Gastroesophageal sphincter (tissue), 4 donors: ENCODE measurements at regions not wholly inside any gene's neighbourhood (a gene's known extent, or its start where the extent isn't known, plus 50 kb on each side); places are given as distances from the start of the nearest gene placed in this dataset.

ENCODE experiments used
- ATAC-seq: fragments of 150-250 bp; one replicate; pipeline ENCODE4 v1.9.1; 2016; ENCODE audit warnings: mild to moderate bottlenecking, moderate library complexity
- H3K27ac ChIP-seq, 4 donors: fragments of 200-600 bp; sonication (generic) in 3 of 4; 1 replicate in 3 of 4; 2 replicates in 1 of 4; pipeline ENCODE4 v1.5.1; 2016 to 2019
- H3K27me3 ChIP-seq: fragments of 200-600 bp; sonication (generic); one replicate; pipeline ENCODE4 v1.5.1; 2019
- H3K36me3 ChIP-seq, 2 donors: fragments of 200-600 bp; sonication (generic); one replicate each; pipeline ENCODE4 v1.5.1; 2019; ENCODE audit warnings: control low read depth in 1 of 2
- H3K4me1 ChIP-seq, 3 donors: fragments of 200-600 bp; sonication (generic); 1 replicate in 2 of 3; 2 replicates in 1 of 3; pipeline ENCODE4 v1.5.1; 2016 to 2019; ENCODE audit warnings: control low read depth in 2 of 3
- H3K4me3 ChIP-seq, 2 donors: fragments of 200-600 bp; sonication (generic); one replicate each; pipeline ENCODE4 v1.5.1; 2019; ENCODE audit warnings: mild to moderate bottlenecking in 1 of 2, moderate library complexity in 1 of 2
- H3K9me3 ChIP-seq, 3 donors: fragments of 200-600 bp; sonication (generic); one replicate each; pipeline ENCODE4 v1.5.1; 2017 to 2019; ENCODE audit warnings: control low read depth in 2 of 3
- CTCF ChIP-seq, 4 experiments: fragments of 200-600 bp in 2 of 4; fragments of 450-650 bp in 2 of 4; sonication (generic) in 1 of 4; IDR thresholded peaks; one replicate each; pipeline ENCODE4 v1.5.1; 2017 to 2019; ENCODE audit warnings: antibody characterized with exemption in 4 of 4, mild to moderate bottlenecking in 2 of 4, moderate library complexity in 2 of 4
- EP300 ChIP-seq: sonication (generic); formaldehyde crosslinking; IDR thresholded peaks from one replicate; pipeline ENCODE4 v1.6.1; 2017; ENCODE audit warnings: antibody characterized with exemption, mild to moderate bottlenecking
- POLR2A ChIP-seq, 2 donors: fragments of 450-650 bp; IDR thresholded peaks; one replicate each; pipeline ENCODE4 v1.6.1; 2017; ENCODE audit warnings: antibody characterized with exemption in 2 of 2, mild to moderate bottlenecking in 2 of 2, moderate library complexity in 1 of 2
- POLR2AphosphoS5 ChIP-seq: sonication (generic); formaldehyde crosslinking; IDR thresholded peaks from one replicate; pipeline ENCODE4 v1.6.1; 2017; ENCODE audit warnings: antibody characterized with exemption
- WGBS, 2 donors: methylation state at CpG; one replicate each; pipeline ENCODE4 v1.1.5; 2018; ENCODE audit warnings: low coverage in 1 of 2; 5-methylcytosine and 5-hydroxymethylcytosine counted together

GRCh38 chr6:104617591-104617990 is 242.1 kb downstream of the HACE1 start:
- TF ChIP-seq POLR2AphosphoS5 (no peak), CTCF (IDR thresholded peaks at IDR 0.05) (no peak), POLR2A (IDR thresholded peaks at IDR 0.05) (no peak), EP300 (no peak)
- Histone ChIP-seq H3K9me3 (no peaks in the 10 kb centered on the region), H3K36me3 (no peaks in the 10 kb centered on the region), H3K4me1 (peaks cover 0 to 13% (median 0%) of the 10 kb centered on the region in 3 donors), H3K4me3 (no peak overlapping the region), H3K27ac (no peak overlapping the region), H3K27me3 (no peaks in the 10 kb centered on the region)
- ATAC-seq, result no peak
- 20 to 23% methylated on average over 4 of the region's 4 CpGs for WGBS, 2 donors

- no peak for ATAC-seq
- Histone ChIP-seq H3K4me3 (no peak overlapping the region), H3K27me3 (no peaks in the 10 kb centered on the region), H3K9me3 (no peaks in the 10 kb centered on the region), H3K4me1 (peaks cover 0 to 13% (median 0%) of the 10 kb centered on the region in 3 donors), H3K27ac (no peak overlapping the region), H3K36me3 (no peaks in the 10 kb centered on the region)
- TF ChIP-seq CTCF (IDR thresholded peaks at IDR 0.05), result no peak
- no peak for TF ChIP-seq POLR2A (IDR thresholded peaks at IDR 0.05)
- TF ChIP-seq EP300, result no peak
- no peak for TF ChIP-seq POLR2AphosphoS5
- WGBS, 2 donors, result no CpG with 5 or more reads among the region's 1 CpG
Measured at GRCh38 chr6:104614394-104614793, 245.3 kb downstream of the HACE1 start.

- no peak overlapping the region for H3K4me3 ChIP-seq
- TF ChIP-seq EP300 (no peak), POLR2A (IDR thresholded peaks at IDR 0.05) (no peak), POLR2AphosphoS5 (no peak), CTCF (IDR thresholded peaks at IDR 0.05) (no peak)
- H3K9me3 ChIP-seq, result no peaks in the 10 kb centered on the region
- H3K27me3 ChIP-seq, result no peaks in the 10 kb centered on the region
- peaks cover 0 to 13% (median 0%) of the 10 kb centered on the region in 3 donors for H3K4me1 ChIP-seq
- no peak for ATAC-seq
- H3K27ac ChIP-seq, result no peak overlapping the region
- WGBS, 2 donors, result 38 to 47% methylated on average over 4 of the region's 4 CpGs
- H3K36me3 ChIP-seq, result no peaks in the 10 kb centered on the region
Measured at GRCh38 chr6:104613416-104614001, 246.2 kb downstream of the HACE1 start.

GRCh38 chr6:104612541-104612940 is 247.2 kb downstream of the HACE1 start:
- H3K36me3 ChIP-seq, result no peaks in the 10 kb centered on the region
- H3K9me3 ChIP-seq, result no peaks in the 10 kb centered on the region
- peaks cover 0 to 13% (median 0%) of the 10 kb centered on the region in 3 donors for H3K4me1 ChIP-seq
- TF ChIP-seq POLR2A (IDR thresholded peaks at IDR 0.05) (no peak), CTCF (IDR thresholded peaks at IDR 0.05) (no peak), POLR2AphosphoS5 (no peak), EP300 (no peak)
- no peak for ATAC-seq
- 91 to 100% methylated on average over 1 of the region's 1 CpG for WGBS, 2 donors
- H3K4me3 ChIP-seq, result no peak overlapping the region
- no peaks in the 10 kb centered on the region for H3K27me3 ChIP-seq
- H3K27ac ChIP-seq, result no peak overlapping the region

- WGBS, 2 donors, result 86 to 88% methylated on average over 5 of the region's 5 CpGs
- ATAC-seq, result no peak
- Histone ChIP-seq H3K36me3 (no peaks in the 10 kb centered on the region), H3K9me3 (no peaks in the 10 kb centered on the region), H3K27ac (no peak overlapping the region), H3K4me1 (no peaks in the 10 kb centered on the region), H3K27me3 (no peaks in the 10 kb centered on the region), H3K4me3 (no peak overlapping the region)
- TF ChIP-seq CTCF (IDR thresholded peaks at IDR 0.05) (no peak), EP300 (no peak), POLR2AphosphoS5 (no peak), POLR2A (IDR thresholded peaks at IDR 0.05) (no peak)
Measured at GRCh38 chr6:104608101-104608500, 251.6 kb downstream of the HACE1 start.
